HTR-8/SVneo (cell line): ENCODE measurements at regions not wholly inside any gene's neighbourhood (a gene's known extent, or its start where the extent isn't known, plus 50 kb on each side); places are given as distances from the start of the nearest gene placed in this dataset.
"Not testable (repeated sequence)": the region's sequence is repeated elsewhere in the genome, so short reads cannot be mapped to it uniquely, and the experiment has no call there.

ENCODE experiments used
- DNase-seq: peaks from one replicate; pipeline ENCODE4 v3.0.0; 2011; ENCODE audit warnings: low spot score, mixed read lengths; ENCODE audit not compliant: insufficient read length
- FAIRE-seq: peaks from 2 replicates; lab custom pipeline; 2011; peaks lifted over from hg19 to GRCh38; lab: Jason Lieb, UNC

- FAIRE-seq (no peak), DNase-seq (no peak)
These were observed 77.9 kb upstream of the TSC22D2 start for GRCh38 chr3:150330174-150330573.

- no peak for DNase-seq
- no peak for FAIRE-seq
These were observed 78.7 kb upstream of the TSC22D2 start for GRCh38 chr3:150329408-150329807.

- no peak for DNase-seq
- FAIRE-seq = no peak
These were observed 79.5 kb upstream of the TSC22D2 start for GRCh38 chr3:150328654-150329040.

DNA sequence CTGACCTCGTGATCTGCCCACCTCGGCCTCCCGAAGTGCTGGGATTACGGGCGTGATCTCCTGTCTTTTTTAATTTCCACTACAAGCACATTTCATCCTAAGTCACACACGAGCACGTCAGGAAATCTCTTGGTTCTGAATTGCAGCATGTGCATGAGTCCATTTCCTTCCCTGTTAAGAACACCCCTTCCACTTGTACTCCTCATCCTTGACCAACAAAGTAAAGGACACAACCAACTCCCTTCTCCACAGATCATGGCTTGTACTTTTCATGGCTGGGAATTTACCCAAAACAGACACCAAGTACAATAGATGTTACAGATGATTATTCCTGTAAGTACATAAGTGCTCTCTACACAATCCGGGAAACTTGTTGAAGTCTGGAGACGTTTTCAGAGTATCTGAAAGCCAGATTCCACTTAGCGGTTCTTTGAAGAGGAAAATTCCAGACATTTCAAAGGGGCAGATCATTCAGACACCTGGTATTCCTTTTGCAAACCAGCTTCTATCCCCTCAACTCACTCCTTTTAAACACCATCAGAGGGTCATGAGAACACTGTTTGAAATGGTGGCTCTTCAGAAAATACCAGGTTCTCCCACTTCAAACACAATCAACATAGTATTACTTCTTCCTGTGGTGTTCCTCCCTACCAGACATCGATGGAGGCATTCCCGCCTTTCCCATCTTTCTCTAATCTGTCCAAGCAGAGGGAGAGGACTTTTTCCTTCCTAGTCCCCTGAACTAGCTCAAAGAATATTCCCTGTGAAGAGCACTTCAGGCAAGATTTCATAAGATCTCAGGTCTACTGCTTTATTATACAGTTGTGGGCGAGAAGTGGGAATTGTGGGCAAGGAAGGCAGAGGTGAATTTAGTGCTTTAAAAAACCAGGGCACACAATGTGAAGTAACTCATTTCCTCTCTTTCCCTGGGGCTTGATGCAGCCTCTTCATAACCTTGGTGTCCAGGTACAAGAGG is 80.1 kb upstream of the TSC22D2 start:
- no peak for DNase-seq

DNA sequence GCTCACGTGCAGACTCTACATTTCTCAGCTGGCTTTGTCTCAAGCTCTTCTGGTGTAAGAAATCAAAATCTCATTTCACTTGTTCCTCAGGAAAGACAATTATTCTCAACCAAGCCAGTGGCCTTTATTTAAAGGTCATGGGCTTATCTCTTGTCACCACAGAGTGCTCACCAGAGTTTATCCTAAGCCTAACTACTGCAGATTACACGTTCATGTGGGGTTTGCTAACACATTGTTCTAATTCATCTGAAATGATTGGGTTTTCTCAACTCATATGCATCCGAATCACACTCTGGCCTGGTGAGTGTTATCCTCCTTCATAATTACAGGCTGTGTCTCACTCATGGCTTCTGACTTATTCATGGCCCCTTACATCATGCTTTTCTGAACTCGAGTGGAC is 83.3 kb upstream of the TSC22D2 start:
- FAIRE-seq (no peak), DNase-seq (no peak)

More for the DNA sequence above, 80.1 kb upstream of the TSC22D2 start:
- FAIRE-seq = no peak

GRCh38 chr3:150324245-150324644 is 83.9 kb upstream of the TSC22D2 start:
- DNase-seq = no peak
- FAIRE-seq = no peak

- DNase-seq (no peak), FAIRE-seq (no peak)
These were observed 84.3 kb upstream of the TSC22D2 start for GRCh38 chr3:150323770-150324169.

DNA sequence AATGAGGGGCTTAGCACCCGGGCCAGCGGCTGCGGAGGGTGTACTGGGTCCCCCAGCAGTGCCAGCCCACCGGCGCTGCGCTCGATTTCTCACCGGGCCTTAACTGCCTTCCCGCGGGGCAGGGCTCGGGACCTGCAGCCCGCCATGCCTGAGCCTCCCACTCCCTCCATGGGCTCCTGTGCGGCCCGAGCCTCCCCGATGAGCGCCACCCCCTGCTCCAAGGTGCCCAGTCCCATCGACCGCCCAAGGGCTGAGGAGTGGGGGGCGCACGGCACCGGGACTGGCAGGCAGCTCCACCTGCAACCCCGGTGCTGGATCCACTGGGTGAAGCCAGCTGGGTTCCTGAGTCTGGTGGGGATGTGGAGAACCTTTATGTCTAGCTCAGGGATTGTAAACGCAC is 85.0 kb upstream of the TSC22D2 start:
- DNase-seq, FAIRE-seq: not testable (repeated sequence)

DNA sequence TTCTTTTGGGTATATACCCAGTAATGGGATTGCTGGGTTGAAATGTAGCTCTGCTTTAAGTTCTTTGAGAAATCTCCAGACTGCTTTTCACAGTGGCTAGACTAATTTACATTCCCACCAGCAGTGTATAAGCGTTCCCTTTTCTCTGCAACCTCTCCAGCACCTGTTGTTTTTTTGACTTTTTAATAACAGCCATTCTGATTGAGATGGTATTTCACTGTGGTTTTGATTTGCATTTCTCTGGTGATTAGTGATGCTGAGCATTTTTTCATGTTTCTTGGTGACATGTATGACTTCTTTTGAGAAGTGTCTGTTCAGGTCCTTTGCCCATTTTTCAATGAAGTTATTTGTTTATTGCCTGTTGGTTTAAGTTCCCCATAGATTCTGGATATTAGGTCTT is 87.1 kb upstream of the TSC22D2 start:
- peak; percentile 36 for FAIRE-seq
- not testable (repeated sequence) for DNase-seq

- peak; percentile 54 for FAIRE-seq
These were observed 88.2 kb upstream of the TSC22D2 start for GRCh38 chr3:150319900-150320299.

GRCh38 chr3:150317469-150317868 is 90.6 kb upstream of the TSC22D2 start:
- FAIRE-seq = no peak
- DNase-seq = no peak

More at GRCh38 chr3:150319900-150320299, 88.2 kb upstream of the TSC22D2 start:
- DNase-seq = peak; percentile 85

- no peak for DNase-seq
- no peak for FAIRE-seq
These were observed 92.4 kb upstream of the TSC22D2 start for GRCh38 chr3:150315721-150316120.

DNA sequence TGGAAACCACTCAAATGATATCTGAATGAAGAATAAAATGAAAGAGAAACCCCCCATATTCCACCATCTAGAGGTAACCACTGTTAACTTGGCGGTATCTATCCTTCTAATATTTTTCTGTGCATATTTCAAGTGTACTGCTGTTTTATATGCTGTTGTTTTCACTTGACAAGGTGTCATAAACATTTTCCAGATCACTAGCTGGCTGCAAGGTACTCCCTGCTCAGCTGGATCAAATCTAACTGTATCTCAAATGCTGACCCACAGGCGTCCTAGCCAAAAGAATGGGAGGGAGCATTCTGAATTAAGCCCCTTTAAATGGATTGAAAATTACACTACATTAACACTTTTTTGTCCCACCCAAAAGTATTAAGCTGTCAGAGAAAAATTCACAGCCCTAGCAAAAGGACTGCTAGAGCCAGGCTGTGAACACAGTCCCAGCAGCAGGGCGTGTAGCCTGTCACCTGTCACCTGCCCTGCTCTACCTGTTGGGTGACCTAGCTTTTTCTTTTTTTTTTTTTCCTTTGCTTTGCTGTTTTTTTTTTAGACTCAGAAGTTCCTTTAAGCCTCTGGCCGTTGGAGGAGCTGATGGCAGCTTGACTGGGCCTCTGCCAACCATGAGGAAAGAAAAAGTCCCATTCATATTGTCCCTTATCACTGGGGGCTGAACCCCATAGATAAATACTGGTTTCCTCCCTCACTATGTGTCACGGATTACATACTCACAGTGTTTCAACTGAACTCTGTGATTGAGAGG is 93.7 kb upstream of the TSC22D2 start:
- DNase-seq (no peak), FAIRE-seq (no peak)

- DNase-seq (no peak), FAIRE-seq (no peak)
These were observed 96.0 kb upstream of the TSC22D2 start for GRCh38 chr3:150312018-150312657.

DNA sequence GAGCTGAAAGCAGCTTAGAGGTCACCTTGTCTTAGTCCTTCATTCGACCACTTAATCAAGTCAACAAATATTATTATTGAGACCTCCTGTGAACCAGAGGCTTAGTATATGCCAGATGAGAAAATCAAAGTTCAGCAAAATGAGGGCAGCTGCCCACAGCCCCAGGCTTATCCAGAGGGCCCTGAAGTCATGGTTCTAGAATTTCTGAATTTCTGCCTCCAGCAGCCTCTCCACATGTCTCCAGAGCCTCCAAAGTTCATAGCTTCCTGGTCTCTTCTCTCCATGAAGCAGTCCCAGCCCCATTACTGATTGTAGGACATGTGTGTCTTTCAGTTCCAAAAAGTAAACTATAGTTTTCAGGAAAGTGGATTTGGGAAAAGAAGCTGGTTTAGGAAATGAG is 96.9 kb upstream of the TSC22D2 start:
- no peak for FAIRE-seq
- DNase-seq = no peak

GRCh38 chr3:150309557-150309956 is 98.5 kb upstream of the TSC22D2 start:
- peak; percentile 81 for FAIRE-seq
- peak; percentile 17 for DNase-seq

DNA sequence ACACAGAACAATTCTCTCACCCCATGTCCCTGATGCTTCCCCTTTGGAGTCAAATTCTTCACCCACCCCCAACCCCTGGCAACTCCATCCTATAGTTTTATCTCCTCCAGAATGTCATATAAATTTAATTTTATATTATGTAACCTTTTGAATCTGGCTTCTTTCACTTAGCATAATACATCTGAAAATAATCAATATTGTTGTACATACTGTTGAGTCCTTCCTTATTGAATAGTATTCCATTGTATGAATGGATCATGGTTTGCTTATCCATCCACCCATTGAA is 98.9 kb upstream of the TSC22D2 start:
- no peak for DNase-seq
- FAIRE-seq = no peak

GRCh38 chr3:150308481-150309256 is 99.4 kb upstream of the TSC22D2 start:
- FAIRE-seq = peak; percentile 82
- DNase-seq = peak; percentile 45

GRCh38 chr3:150308037-150308319 is 100.1 kb upstream of the TSC22D2 start:
- FAIRE-seq (no peak), DNase-seq (no peak)

GRCh38 chr3:150307311-150308036 is 100.6 kb upstream of the TSC22D2 start:
- DNase-seq (no peak), FAIRE-seq (peak; percentile 38)
